ENCODE measurements at regions not wholly inside any gene's neighbourhood (a gene's known extent, or its start where the extent isn't known, plus 50 kb on each side); places are given as distances from the start of the nearest gene placed in this dataset.

DNA sequence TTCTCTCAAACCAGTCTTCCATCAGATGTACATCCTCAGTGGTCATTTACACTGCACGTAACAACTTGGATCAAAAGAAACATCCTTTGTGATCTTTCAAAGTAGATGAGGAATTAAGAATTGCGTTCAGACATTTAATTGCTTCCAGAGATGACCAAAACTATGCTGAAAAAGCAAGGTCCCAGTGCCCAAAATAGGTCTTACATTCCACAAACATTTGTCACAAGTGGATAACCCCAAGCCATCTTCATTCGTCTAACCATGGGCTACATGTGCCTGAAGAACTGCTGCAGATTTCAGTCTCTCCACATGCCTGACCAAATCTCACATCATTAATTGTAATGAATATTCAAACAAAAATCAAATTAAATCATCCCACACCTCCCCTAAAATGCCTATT, 273.6 kb downstream of the SHOX2 start:
- WGBS, 2 donors, result 88% methylated on average over 3 of the region's 3 CpGs
- TF ChIP-seq POLR2A (IDR thresholded peaks at IDR 0.05), result no peak
- no peak for TF ChIP-seq POLR2AphosphoS5 (IDR thresholded peaks at IDR 0.05)
- TF ChIP-seq EP300 (IDR thresholded peaks at IDR 0.05), result no peak
- TF ChIP-seq, protein P1, sequence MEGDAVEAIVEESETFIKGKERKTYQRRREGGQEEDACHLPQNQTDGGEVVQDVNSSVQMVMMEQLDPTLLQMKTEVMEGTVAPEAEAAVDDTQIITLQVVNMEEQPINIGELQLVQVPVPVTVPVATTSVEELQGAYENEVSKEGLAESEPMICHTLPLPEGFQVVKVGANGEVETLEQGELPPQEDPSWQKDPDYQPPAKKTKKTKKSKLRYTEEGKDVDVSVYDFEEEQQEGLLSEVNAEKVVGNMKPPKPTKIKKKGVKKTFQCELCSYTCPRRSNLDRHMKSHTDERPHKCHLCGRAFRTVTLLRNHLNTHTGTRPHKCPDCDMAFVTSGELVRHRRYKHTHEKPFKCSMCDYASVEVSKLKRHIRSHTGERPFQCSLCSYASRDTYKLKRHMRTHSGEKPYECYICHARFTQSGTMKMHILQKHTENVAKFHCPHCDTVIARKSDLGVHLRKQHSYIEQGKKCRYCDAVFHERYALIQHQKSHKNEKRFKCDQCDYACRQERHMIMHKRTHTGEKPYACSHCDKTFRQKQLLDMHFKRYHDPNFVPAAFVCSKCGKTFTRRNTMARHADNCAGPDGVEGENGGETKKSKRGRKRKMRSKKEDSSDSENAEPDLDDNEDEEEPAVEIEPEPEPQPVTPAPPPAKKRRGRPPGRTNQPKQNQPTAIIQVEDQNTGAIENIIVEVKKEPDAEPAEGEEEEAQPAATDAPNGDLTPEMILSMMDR (IDR thresholded peaks at IDR 0.05), result no peak
- intact Hi-C loops (cut with DNase I), result no loop called here

DNA sequence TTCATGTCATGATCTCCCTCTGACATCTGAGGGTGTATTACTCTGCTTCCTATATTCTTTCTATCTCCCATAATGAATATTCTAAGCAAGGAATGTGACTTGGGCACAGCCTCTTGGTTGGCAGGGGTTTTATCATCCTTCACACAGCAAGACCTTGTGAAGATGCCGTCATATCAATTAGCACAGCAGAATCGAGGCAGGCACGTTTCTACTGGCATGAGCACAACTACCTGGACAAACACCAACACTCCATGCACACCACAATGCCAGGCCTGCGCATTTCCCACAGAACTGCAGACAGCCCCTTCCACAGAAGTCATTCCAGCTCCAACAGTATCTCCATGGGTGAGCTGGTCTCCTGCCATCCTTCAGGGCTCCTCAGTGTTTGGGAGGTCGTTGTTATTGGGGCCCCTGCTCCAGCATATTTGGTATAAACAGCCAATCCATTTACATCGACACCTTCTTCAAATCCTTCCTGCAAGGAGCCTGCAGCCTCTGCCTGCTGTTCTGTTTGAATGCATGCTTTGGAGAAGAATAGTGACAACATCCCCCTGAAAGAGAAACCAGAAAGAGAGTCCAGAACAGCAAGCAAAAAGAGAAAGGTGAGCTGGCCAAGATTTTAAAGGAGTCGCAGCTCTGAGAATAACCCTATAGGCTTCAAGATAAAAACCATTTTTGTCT, 275.5 kb downstream of the SHOX2 start:
- Histone ChIP-seq H3K4me1 (no peaks in the 10 kb centered on the region), H3K27me3 (no peaks in the 10 kb centered on the region), H3K27ac (no peak overlapping the region), H3K9me3 (peaks cover 3 to 7% (median 5%) of the 10 kb centered on the region in 4 donors), H3K4me3 (no peak overlapping the region), H3K36me3 (no peaks in the 10 kb centered on the region)
- no peak for TF ChIP-seq POLR2A (IDR thresholded peaks at IDR 0.05)
- no peak for TF ChIP-seq EP300 (IDR thresholded peaks at IDR 0.05)
- no peak for TF ChIP-seq POLR2AphosphoS5 (IDR thresholded peaks at IDR 0.05)
- TF ChIP-seq, protein P1 (IDR thresholded peaks at IDR 0.05), result no peak
- intact Hi-C loops (cut with DNase I), result no loop called here
- DNase-seq, result no peak
- 71 to 73% methylated on average over 7 of the region's 7 CpGs for WGBS, 2 donors

More for the DNA sequence above, 273.6 kb downstream of the SHOX2 start:
- Histone ChIP-seq H3K27ac (no peak overlapping the region), H3K9me3 (peaks cover 0 to 7% (median 5%) of the 10 kb centered on the region in 4 donors), H3K4me3 (no peak overlapping the region), H3K4me1 (no peaks in the 10 kb centered on the region), H3K36me3 (no peaks in the 10 kb centered on the region), H3K27me3 (no peaks in the 10 kb centered on the region)
- no peak for DNase-seq

DNA sequence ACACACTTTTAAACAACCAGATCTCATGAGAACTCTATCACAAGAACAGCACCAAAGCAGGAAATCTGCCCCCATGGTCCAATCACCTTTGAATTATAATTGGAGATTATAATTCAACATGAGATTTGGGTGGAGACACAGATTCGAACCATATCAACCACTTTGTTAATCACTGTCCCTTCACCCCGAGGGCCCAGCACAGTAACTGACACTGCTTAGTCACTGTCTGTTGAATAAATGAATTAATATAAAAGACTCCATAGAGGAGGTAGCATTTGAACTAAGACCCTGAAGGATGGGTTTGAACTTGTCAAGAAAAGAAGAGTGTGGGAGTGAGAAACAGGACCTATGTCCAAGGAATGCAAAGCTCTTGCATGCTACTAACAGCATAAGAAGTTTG, 276.4 kb downstream of the SHOX2 start:
- DNase-seq, result no peak
- intact Hi-C loops (cut with DNase I), result no loop called here
- H3K36me3 ChIP-seq, result no peaks in the 10 kb centered on the region
- H3K27me3 ChIP-seq, result no peaks in the 10 kb centered on the region
- H3K9me3 ChIP-seq, result peaks cover 3 to 7% (median 5%) of the 10 kb centered on the region in 4 donors
- no peaks in the 10 kb centered on the region for H3K4me1 ChIP-seq
- WGBS, 2 donors, result 55 to 69% methylated on average over 2 of the region's 2 CpGs
- H3K27ac ChIP-seq, result no peak overlapping the region
- H3K4me3 ChIP-seq, result no peak overlapping the region
- TF ChIP-seq EP300 (IDR thresholded peaks at IDR 0.05) (no peak), POLR2AphosphoS5 (IDR thresholded peaks at IDR 0.05) (no peak), POLR2A (IDR thresholded peaks at IDR 0.05) (no peak)
- TF ChIP-seq, protein P1 (IDR thresholded peaks at IDR 0.05), result no peak

DNA sequence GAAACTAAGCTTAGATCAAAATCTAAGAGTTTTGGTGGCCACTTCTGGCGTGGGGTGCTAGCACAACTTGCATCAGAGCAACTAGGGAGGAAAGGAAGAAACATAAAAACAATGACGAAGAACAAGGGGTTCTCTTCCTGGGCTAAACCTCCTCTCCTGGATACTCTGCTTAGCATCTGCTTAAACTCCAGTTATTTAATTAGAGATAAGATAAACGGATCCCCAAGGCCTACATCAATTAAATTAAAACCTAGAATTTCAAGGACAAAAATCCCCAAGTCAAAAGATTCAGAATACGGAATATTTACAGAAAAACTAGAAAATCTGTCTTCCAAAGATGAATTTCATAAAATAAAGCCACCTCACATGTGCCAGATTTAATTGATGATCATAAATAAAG, 281.9 kb downstream of the SHOX2 start:
- Histone ChIP-seq H3K4me3 (no peak overlapping the region), H3K27ac (no peak overlapping the region), H3K9me3 (peaks cover 0 to 7% (median 5%) of the 10 kb centered on the region in 4 donors), H3K36me3 (no peaks in the 10 kb centered on the region), H3K27me3 (no peaks in the 10 kb centered on the region), H3K4me1 (no peaks in the 10 kb centered on the region)
- intact Hi-C loops (cut with DNase I), result no loop called here
- no peak for DNase-seq
- WGBS, 2 donors, result 68 to 80% methylated on average over 4 of the region's 4 CpGs
- TF ChIP-seq, protein P1 (IDR thresholded peaks at IDR 0.05), result no peak
- no peak for TF ChIP-seq EP300 (IDR thresholded peaks at IDR 0.05)
- no peak for TF ChIP-seq POLR2A (IDR thresholded peaks at IDR 0.05)
- TF ChIP-seq POLR2AphosphoS5 (IDR thresholded peaks at IDR 0.05), result no peak

DNA sequence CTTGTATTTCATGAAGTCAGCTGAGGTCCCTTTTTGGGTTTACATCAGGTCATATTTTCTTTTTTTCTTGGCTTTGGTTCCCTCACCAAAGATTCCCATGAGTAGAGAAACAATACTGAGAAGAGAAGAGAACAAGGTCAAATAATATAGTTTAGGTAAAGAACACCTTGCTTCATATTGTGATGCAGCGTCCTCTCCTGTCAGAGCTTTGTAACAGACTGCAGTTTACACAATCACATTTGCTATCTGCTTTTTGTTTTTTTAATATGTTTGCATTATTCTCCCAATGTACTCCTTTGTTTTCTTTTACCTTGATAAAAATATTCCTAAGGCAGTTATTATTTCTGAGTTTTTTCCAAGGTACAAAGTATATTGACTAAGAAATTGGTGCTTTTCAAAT, 283.2 kb downstream of the SHOX2 start:
- 71 to 89% methylated on average over 1 of the region's 1 CpG for whole genome bisulfite sequencing, 2 donors
- no peak overlapping the region for H3K4me3 ChIP-seq
- H3K27me3 ChIP-seq, result no peaks in the 10 kb centered on the region
- intact Hi-C loops (cut with DNase I), result no loop called here
- H3K36me3 ChIP-seq, result no peaks in the 10 kb centered on the region
- TF ChIP-seq, protein P1 (IDR thresholded peaks at IDR 0.05), result no peak
- TF ChIP-seq POLR2AphosphoS5 (IDR thresholded peaks at IDR 0.05), result no peak
- no peak for TF ChIP-seq POLR2A (IDR thresholded peaks at IDR 0.05)
- TF ChIP-seq EP300 (IDR thresholded peaks at IDR 0.05), result no peak
- H3K9me3 ChIP-seq, result peaks cover 0 to 3% (median 0%) of the 10 kb centered on the region in 4 donors
- H3K27ac ChIP-seq, result no peak overlapping the region
- DNase-seq, result no peak
- no peaks in the 10 kb centered on the region for H3K4me1 ChIP-seq

All from sigmoid colon (tissue), 6 donors.